ENCODE measurements at regions not wholly inside any gene's neighbourhood (a gene's known extent, or its start where the extent isn't known, plus 50 kb on each side); places are given as distances from the start of the nearest gene placed in this dataset.

- TF ChIP-seq, protein P1, sequence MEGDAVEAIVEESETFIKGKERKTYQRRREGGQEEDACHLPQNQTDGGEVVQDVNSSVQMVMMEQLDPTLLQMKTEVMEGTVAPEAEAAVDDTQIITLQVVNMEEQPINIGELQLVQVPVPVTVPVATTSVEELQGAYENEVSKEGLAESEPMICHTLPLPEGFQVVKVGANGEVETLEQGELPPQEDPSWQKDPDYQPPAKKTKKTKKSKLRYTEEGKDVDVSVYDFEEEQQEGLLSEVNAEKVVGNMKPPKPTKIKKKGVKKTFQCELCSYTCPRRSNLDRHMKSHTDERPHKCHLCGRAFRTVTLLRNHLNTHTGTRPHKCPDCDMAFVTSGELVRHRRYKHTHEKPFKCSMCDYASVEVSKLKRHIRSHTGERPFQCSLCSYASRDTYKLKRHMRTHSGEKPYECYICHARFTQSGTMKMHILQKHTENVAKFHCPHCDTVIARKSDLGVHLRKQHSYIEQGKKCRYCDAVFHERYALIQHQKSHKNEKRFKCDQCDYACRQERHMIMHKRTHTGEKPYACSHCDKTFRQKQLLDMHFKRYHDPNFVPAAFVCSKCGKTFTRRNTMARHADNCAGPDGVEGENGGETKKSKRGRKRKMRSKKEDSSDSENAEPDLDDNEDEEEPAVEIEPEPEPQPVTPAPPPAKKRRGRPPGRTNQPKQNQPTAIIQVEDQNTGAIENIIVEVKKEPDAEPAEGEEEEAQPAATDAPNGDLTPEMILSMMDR (IDR thresholded peaks at IDR 0.05) = no peak
- TF ChIP-seq POLR2A (IDR thresholded peaks at IDR 0.05) = no peak
- no peak for TF ChIP-seq POLR2AphosphoS5 (IDR thresholded peaks at IDR 0.05)
Observed at GRCh38 chr13:83352391-83352790, 529.9 kb downstream of the SLITRK1 start.

Measured in gastroesophageal sphincter (tissue), 3 donors.